ENCODE measurements at regions not wholly inside any gene's neighbourhood (a gene's known extent, or its start where the extent isn't known, plus 50 kb on each side); places are given as distances from the start of the nearest gene placed in this dataset.

GRCh38 chr9:103798620-103799019 is 295.5 kb upstream of the SMC2 start:
- TF ChIP-seq CTCF (IDR thresholded peaks at IDR 0.05; ENCODE audit: low read depth, low read length), result no peak
- peak; percentile 22 to 82 for DNase-seq (ENCODE audit: low read depth in 2 of 2)
- H3K4me3 ChIP-seq (replicated peaks in 1 of 2; ENCODE audit: low read depth in 2 of 2, low read length in 2 of 2), result no peak overlapping the region

GRCh38 chr9:103799959-103800358 is 294.1 kb upstream of the SMC2 start:
- TF ChIP-seq CTCF (IDR thresholded peaks at IDR 0.05; ENCODE audit: low read depth, low read length), result no peak
- DNase-seq (ENCODE audit: low read depth in 2 of 2), result no peak
- H3K4me3 ChIP-seq (replicated peaks in 1 of 2; ENCODE audit: low read depth in 2 of 2, low read length in 2 of 2), result no peak overlapping the region

GRCh38 chr9:103802068-103802467 is 292.0 kb upstream of the SMC2 start:
- no peak overlapping the region for H3K4me3 ChIP-seq (replicated peaks in 1 of 2; ENCODE audit: low read depth in 2 of 2, low read length in 2 of 2)
- no peak for TF ChIP-seq CTCF (IDR thresholded peaks at IDR 0.05; ENCODE audit: low read depth, low read length)
- peak in 1 of 2 donors; percentile 57 for DNase-seq (ENCODE audit: low read depth in 2 of 2)

GRCh38 chr9:103803245-103803644 is 290.9 kb upstream of the SMC2 start:
- TF ChIP-seq CTCF (IDR thresholded peaks at IDR 0.05; ENCODE audit: low read depth, low read length), result no peak
- no peak overlapping the region for H3K4me3 ChIP-seq (replicated peaks in 1 of 2; ENCODE audit: low read depth in 2 of 2, low read length in 2 of 2)
- DNase-seq (ENCODE audit: low read depth in 2 of 2), result no peak

GRCh38 chr9:103804077-103804735 is 289.9 kb upstream of the SMC2 start:
- DNase-seq (ENCODE audit: low read depth in 2 of 2), result peak in 1 of 2 donors; percentile 73
- H3K4me3 ChIP-seq (replicated peaks in 1 of 2; ENCODE audit: low read depth in 2 of 2, low read length in 2 of 2), result no peak overlapping the region
- TF ChIP-seq CTCF (IDR thresholded peaks at IDR 0.05; ENCODE audit: low read depth, low read length), result no peak

- no peak overlapping the region for H3K4me3 ChIP-seq (replicated peaks in 1 of 2; ENCODE audit: low read depth in 2 of 2, low read length in 2 of 2)
- no peak for TF ChIP-seq CTCF (IDR thresholded peaks at IDR 0.05; ENCODE audit: low read depth, low read length)
- DNase-seq (ENCODE audit: low read depth in 2 of 2), result no peak
Observed at GRCh38 chr9:103809745-103810144, 284.4 kb upstream of the SMC2 start.

- DNase-seq (ENCODE audit: low read depth in 2 of 2), result no peak
- no peak overlapping the region for H3K4me3 ChIP-seq (replicated peaks in 1 of 2; ENCODE audit: low read depth in 2 of 2, low read length in 2 of 2)
- TF ChIP-seq CTCF (IDR thresholded peaks at IDR 0.05; ENCODE audit: low read depth, low read length), result no peak
Observed at GRCh38 chr9:103811462-103811861, 282.6 kb upstream of the SMC2 start.
